GM23248 (cell line): ENCODE measurements at regions not wholly inside any gene's neighbourhood (a gene's known extent, or its start where the extent isn't known, plus 50 kb on each side); places are given as distances from the start of the nearest gene placed in this dataset.

Experiments used
- EZH2 ChIP-seq: fragments of 200-600 bp; sonication (generic); IDR thresholded peaks from 2 replicates; pipeline ENCODE4 v1.6.1; 2018; ENCODE audit warnings: antibody characterized with exemption, mild to moderate bottlenecking; ENCODE audit not compliant: insufficient read depth, poor library complexity, severe bottlenecking
- EZH2phosphoT487 ChIP-seq: fragments of 200-600 bp; sonication (generic); IDR thresholded peaks from 2 replicates; pipeline ENCODE4 v1.6.1; 2018; ENCODE audit warnings: antibody characterized with exemption, moderate library complexity, mild to moderate bottlenecking, low read depth; ENCODE audit not compliant: insufficient read depth

DNA sequence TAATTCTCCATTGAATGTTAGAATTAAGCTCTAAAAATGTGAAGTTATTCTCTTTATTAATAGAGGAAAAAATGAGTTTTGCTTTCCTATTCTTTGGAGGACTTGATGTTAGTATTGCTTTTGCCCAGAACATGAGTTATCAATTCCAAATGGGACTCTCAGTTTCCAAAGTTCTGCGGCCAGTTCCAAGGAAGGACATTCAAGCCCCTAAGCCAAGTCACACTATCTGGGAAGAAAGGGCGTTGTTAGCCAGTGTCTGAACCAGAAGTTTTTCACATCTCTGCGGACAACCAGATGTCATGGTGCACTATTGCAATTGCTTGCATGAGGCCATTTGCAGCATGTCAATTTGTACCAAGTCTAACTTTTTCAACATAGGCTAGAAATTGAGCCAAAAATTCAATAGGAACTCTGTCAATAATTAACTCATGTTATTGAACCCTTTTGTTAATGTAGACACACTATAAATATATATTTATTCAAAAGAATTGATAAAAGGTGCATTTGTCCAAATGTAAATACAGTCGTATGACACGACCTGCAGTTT, 183.3 kb upstream of the PIK3R1 start:
- TF ChIP-seq EZH2phosphoT487 (no peak), EZH2 (no peak)
